Thyroid gland (tissue), 4 donors: ENCODE measurements at regions not wholly inside any gene's neighbourhood (a gene's known extent, or its start where the extent isn't known, plus 50 kb on each side); places are given as distances from the start of the nearest gene placed in this dataset.

Experiments used
- POLR2A ChIP-seq, 2 donors: fragments of 450-650 bp; IDR thresholded peaks; one replicate each; pipeline ENCODE4 v1.6.1; 2017; ENCODE audit warnings: antibody characterized with exemption in 2 of 2, mild to moderate bottlenecking in 2 of 2, moderate library complexity in 1 of 2
- TF ChIP-seq, protein P1 (sequence below), 6 experiments: fragments of 200-600 bp in 3 of 6; fragments of 450-650 bp in 3 of 6; sonication (generic) in 3 of 6; IDR thresholded peaks; one replicate each; pipeline ENCODE4 v1.5.1; 2016 to 2019; ENCODE audit warnings: antibody characterized with exemption in 6 of 6, mild to moderate bottlenecking in 2 of 6, inconsistent platforms in 1 of 6, moderate library complexity in 1 of 6

DNA sequence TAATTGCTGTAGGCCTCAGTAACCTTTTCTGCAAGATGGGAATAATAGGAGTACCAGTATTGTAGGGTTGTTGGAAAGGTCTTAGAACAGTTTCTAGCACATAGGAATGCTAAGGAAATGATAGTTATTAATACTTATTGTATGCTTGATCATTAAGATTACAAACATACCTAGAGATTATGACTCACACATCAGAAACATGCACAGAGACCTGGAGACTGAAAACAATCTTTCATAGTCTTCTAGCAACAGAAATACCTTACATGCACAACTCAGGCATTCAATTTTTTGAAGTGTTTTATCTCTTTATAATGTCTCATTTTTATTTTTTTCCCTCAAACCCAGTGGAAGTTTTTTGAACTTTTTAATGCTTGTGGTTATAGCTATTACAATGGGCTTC lies 104.4 kb upstream of the ZBTB20 start:
- TF ChIP-seq, protein P1, sequence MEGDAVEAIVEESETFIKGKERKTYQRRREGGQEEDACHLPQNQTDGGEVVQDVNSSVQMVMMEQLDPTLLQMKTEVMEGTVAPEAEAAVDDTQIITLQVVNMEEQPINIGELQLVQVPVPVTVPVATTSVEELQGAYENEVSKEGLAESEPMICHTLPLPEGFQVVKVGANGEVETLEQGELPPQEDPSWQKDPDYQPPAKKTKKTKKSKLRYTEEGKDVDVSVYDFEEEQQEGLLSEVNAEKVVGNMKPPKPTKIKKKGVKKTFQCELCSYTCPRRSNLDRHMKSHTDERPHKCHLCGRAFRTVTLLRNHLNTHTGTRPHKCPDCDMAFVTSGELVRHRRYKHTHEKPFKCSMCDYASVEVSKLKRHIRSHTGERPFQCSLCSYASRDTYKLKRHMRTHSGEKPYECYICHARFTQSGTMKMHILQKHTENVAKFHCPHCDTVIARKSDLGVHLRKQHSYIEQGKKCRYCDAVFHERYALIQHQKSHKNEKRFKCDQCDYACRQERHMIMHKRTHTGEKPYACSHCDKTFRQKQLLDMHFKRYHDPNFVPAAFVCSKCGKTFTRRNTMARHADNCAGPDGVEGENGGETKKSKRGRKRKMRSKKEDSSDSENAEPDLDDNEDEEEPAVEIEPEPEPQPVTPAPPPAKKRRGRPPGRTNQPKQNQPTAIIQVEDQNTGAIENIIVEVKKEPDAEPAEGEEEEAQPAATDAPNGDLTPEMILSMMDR (IDR thresholded peaks at IDR 0.05) = no peak
- TF ChIP-seq POLR2A (IDR thresholded peaks at IDR 0.05) = no peak
